Caco-2 (cell line): ENCODE measurements at regions not wholly inside any gene's neighbourhood (a gene's known extent, or its start where the extent isn't known, plus 50 kb on each side); places are given as distances from the start of the nearest gene placed in this dataset.
"Not testable (repeated sequence)": the region's sequence is repeated elsewhere in the genome, so short reads cannot be mapped to it uniquely, and the experiment has no call there.

ENCODE experiments used
- BruUV-seq: library from RNA; stranded (reverse); fragments of 400-500 nt; replicated peaks from 2 replicates; lab custom pipeline; 2021; lab: Mats Ljungman, UMichigan
- CTCF ChIA-PET: fragments of 300-600 bp; sonication (Branson Sonifier 250); formaldehyde crosslinking; loops from one replicate; lab custom pipeline; 2022; ENCODE audit warnings: antibody characterized with exemption; lab: Charles Lee
- POLR2A ChIA-PET: fragments of 300-600 bp; sonication (Branson Sonifier 250); formaldehyde crosslinking; loops from one replicate; lab custom pipeline; 2022; ENCODE audit warnings: antibody characterized with exemption; lab: Charles Lee
- DNase-seq, 2 experiments: peaks; one replicate each; pipeline versions ENCODE4 v3.0.0 to v3.0.0-alpha.2; 2020 to 2022
- H3K27me3 ChIP-seq: replicated peaks from 2 replicates; pipeline ENCODE4 v1.6.0; 2011; ENCODE audit warnings: low read length; ENCODE audit not compliant: control insufficient read depth, insufficient read depth
- H3K36me3 ChIP-seq: 2 replicates; pipeline ENCODE4 v1.5.1; 2011; ENCODE audit warnings: low read length; ENCODE audit not compliant: control insufficient read depth, insufficient read depth
- H3K4me1 ChIP-seq: fragments of 250-450 bp; sonication (Bioruptor Pico); 2 replicates; pipeline ENCODE4 v1.5.1; 2020; ENCODE audit warnings: mild to moderate bottlenecking
- H3K4me3 ChIP-seq: 2 replicates; pipeline ENCODE4 v1.5.1; 2011; ENCODE audit warnings: low read depth, mild to moderate bottlenecking, control low read depth, low read length
- H3K9me3 ChIP-seq: fragments of 250-450 bp; sonication (Bioruptor Pico); 2 replicates; pipeline ENCODE4 v1.5.1; 2020; ENCODE audit warnings: mild to moderate bottlenecking, moderate library complexity
- H3K27ac Mint-ChIP-seq: one replicate; pipeline ENCODE4 v1.8.0; 2022; ENCODE audit warnings: mixed read lengths; ENCODE audit not compliant: unreplicated experiment
- H3K27me3 Mint-ChIP-seq: one replicate; pipeline ENCODE4 v1.8.0; 2022; ENCODE audit warnings: mixed read lengths; ENCODE audit not compliant: insufficient read depth, unreplicated experiment
- H3K36me3 Mint-ChIP-seq: one replicate; pipeline ENCODE4 v1.8.0; 2022; ENCODE audit warnings: mild to moderate bottlenecking, mixed read lengths; ENCODE audit not compliant: insufficient read depth, unreplicated experiment
- H3K4me1 Mint-ChIP-seq: one replicate; pipeline ENCODE4 v1.8.0; 2022; ENCODE audit warnings: low read depth, mixed read lengths; ENCODE audit not compliant: unreplicated experiment
- H3K4me3 Mint-ChIP-seq: one replicate; pipeline ENCODE4 v1.8.0; 2022; ENCODE audit warnings: mild to moderate bottlenecking, moderate library complexity, mixed read lengths; ENCODE audit not compliant: unreplicated experiment
- H3K9me3 Mint-ChIP-seq: one replicate; pipeline ENCODE4 v1.8.0; 2022; ENCODE audit warnings: mixed read lengths; ENCODE audit not compliant: unreplicated experiment
- CTCF ChIP-seq, 2 experiments: fragments of 200-600 bp in 1 of 2; IDR thresholded peaks; 1 replicate in 1 of 2; 2 replicates in 1 of 2; pipeline versions ENCODE4 v1.5.1 to v1.8.0; 2011 to 2022; ENCODE audit warnings: antibody characterized with exemption in 1 of 2, control low read depth in 1 of 2, inconsistent platforms in 1 of 2, low read depth in 1 of 2, low read length in 1 of 2, mild to moderate bottlenecking in 1 of 2, moderate library complexity in 1 of 2; ENCODE audit not compliant: insufficient read depth in 1 of 2, severe bottlenecking in 1 of 2, unreplicated experiment in 1 of 2
- intact Hi-C: fragments of 100-400 bp; cut with micrococcal nuclease; formaldehyde crosslinking; loops from one replicate; pipeline ENCODE4 v1.10.0; 2022; ENCODE audit not compliant: unreplicated experiment

GRCh38 chr4:161280929-161281328, 882.9 kb downstream of the FSTL5 start:
- H3K36me3 Mint-ChIP-seq: no peaks in the 10 kb centered on the region
- peaks cover 10% of the 10 kb centered on the region for H3K9me3 Mint-ChIP-seq
- H3K4me1 Mint-ChIP-seq: no peaks in the 10 kb centered on the region
- no peaks in the 10 kb centered on the region for H3K27me3 ChIP-seq
- no peak for DNase-seq
- no peak overlapping the region for H3K4me3 ChIP-seq
- H3K9me3 ChIP-seq: no peaks in the 10 kb centered on the region
- CTCF ChIA-PET: no interaction called here
- H3K4me3 Mint-ChIP-seq: no peak overlapping the region
- no TSS peak for BruUV-seq
- TF ChIP-seq CTCF (IDR thresholded peaks at IDR 0.05; ENCODE audit: insufficient read depth in 1 of 2, low read depth in 1 of 2, low read length in 1 of 2, severe bottlenecking in 1 of 2, unreplicated experiment in 1 of 2): no peak
- no peaks in the 10 kb centered on the region for H3K27me3 Mint-ChIP-seq
- no peak overlapping the region for H3K27ac Mint-ChIP-seq
- H3K36me3 ChIP-seq: no peaks in the 10 kb centered on the region
- intact Hi-C loops: no loop called here
- no peaks in the 10 kb centered on the region for H3K4me1 ChIP-seq
- POLR2A ChIA-PET: no interaction called here

- no peaks in the 10 kb centered on the region for H3K9me3 ChIP-seq
- H3K4me1 ChIP-seq: no peaks in the 10 kb centered on the region
- no peak overlapping the region for H3K4me3 ChIP-seq
- DNase-seq: no peak
- no peaks in the 10 kb centered on the region for H3K27me3 ChIP-seq
- H3K4me3 Mint-ChIP-seq: no peak overlapping the region
- ChIA-PET POLR2A (no interaction called here), CTCF (no interaction called here)
- no peaks in the 10 kb centered on the region for H3K36me3 Mint-ChIP-seq
- H3K27ac Mint-ChIP-seq: no peak overlapping the region
- H3K9me3 Mint-ChIP-seq: peaks cover 10% of the 10 kb centered on the region
- H3K36me3 ChIP-seq: no peaks in the 10 kb centered on the region
- intact Hi-C loops: no loop called here
- H3K4me1 Mint-ChIP-seq: no peaks in the 10 kb centered on the region
- TF ChIP-seq CTCF (IDR thresholded peaks at IDR 0.05; ENCODE audit: insufficient read depth in 1 of 2, low read depth in 1 of 2, low read length in 1 of 2, severe bottlenecking in 1 of 2, unreplicated experiment in 1 of 2): no peak
- no peaks in the 10 kb centered on the region for H3K27me3 Mint-ChIP-seq
- no TSS peak for BruUV-seq
Observed at GRCh38 chr4:161279095-161279494, 884.7 kb downstream of the FSTL5 start.

GRCh38 chr4:161277150-161277787, 886.5 kb downstream of the FSTL5 start:
- H3K4me3 Mint-ChIP-seq, H3K27me3 ChIP-seq, H3K36me3 ChIP-seq, CTCF ChIA-PET, POLR2A ChIA-PET, H3K36me3 Mint-ChIP-seq, H3K4me1 ChIP-seq, H3K9me3 ChIP-seq, BruUV-seq, H3K4me1 Mint-ChIP-seq, DNase-seq, H3K27me3 Mint-ChIP-seq, H3K27ac Mint-ChIP-seq, intact Hi-C loops, H3K4me3 ChIP-seq: not testable (repeated sequence)
- peaks cover 10% of the 10 kb centered on the region for H3K9me3 Mint-ChIP-seq
